Thymus (tissue), 11 donors: ENCODE measurements at regions not wholly inside any gene's neighbourhood (a gene's known extent, or its start where the extent isn't known, plus 50 kb on each side); places are given as distances from the start of the nearest gene placed in this dataset.
"Not testable (repeated sequence)": the region's sequence is repeated elsewhere in the genome, so short reads cannot be mapped to it uniquely, and the experiment has no call there.

ENCODE experiments used
- DNase-seq, 9 donors: peaks; one replicate each; pipeline ENCODE4 v3.0.0-alpha.2; 2013; ENCODE audit warnings: low spot score in 9 of 9, low read depth in 6 of 9, missing footprints in 1 of 9
- H3K27ac ChIP-seq, 2 donors: one replicate each; pipeline ENCODE4 v1.5.1; 2013; ENCODE audit warnings: control low read depth in 1 of 2, low read depth in 1 of 2, low read length in 1 of 2, mild to moderate bottlenecking in 1 of 2, moderate library complexity in 1 of 2
- H3K27me3 ChIP-seq, 2 donors: one replicate each; pipeline ENCODE4 v1.5.1; 2013; ENCODE audit warnings: low read length in 1 of 2; ENCODE audit not compliant: control insufficient read depth in 2 of 2, insufficient read depth in 1 of 2
- H3K36me3 ChIP-seq, 2 donors: one replicate each; pipeline ENCODE4 v1.5.1; 2013; ENCODE audit warnings: low read length in 1 of 2, mild to moderate bottlenecking in 1 of 2, moderate library complexity in 1 of 2; ENCODE audit not compliant: control insufficient read depth in 2 of 2, insufficient read depth in 2 of 2
- H3K4me1 ChIP-seq, 2 donors: one replicate each; pipeline ENCODE4 v1.5.1; 2013; ENCODE audit warnings: low read length in 2 of 2; ENCODE audit not compliant: control insufficient read depth in 2 of 2, insufficient read depth in 2 of 2
- H3K4me3 ChIP-seq, 2 donors: one replicate each; pipeline ENCODE4 v1.5.1; 2013; ENCODE audit warnings: low read length in 2 of 2, control low read depth in 1 of 2, mild to moderate bottlenecking in 1 of 2
- H3K9me3 ChIP-seq, 2 donors: one replicate each; pipeline ENCODE4 v1.5.1; 2013; ENCODE audit warnings: low read length in 1 of 2, mild to moderate bottlenecking in 1 of 2; ENCODE audit not compliant: control insufficient read depth in 2 of 2, insufficient read depth in 1 of 2
- WGBS: extraction: QIAGEN DNeasy Blood & Tissue Kit; methylation state at CpG from one replicate; pipeline ENCODE4 v1.1.7; 2013; 5-methylcytosine and 5-hydroxymethylcytosine counted together
- donor health status: healthy.

- WGBS = 69% methylated on average over 2 of the region's 2 CpGs
- H3K4me3 ChIP-seq = no peak overlapping the region
Measured at GRCh38 chr5:106408570-106408969, 1262.2 kb downstream of the EFNA5 start.

GRCh38 chr5:106408141-106408540 lies 1262.6 kb downstream of the EFNA5 start:
- H3K4me1 ChIP-seq = no peaks in the 10 kb centered on the region
- H3K4me3 ChIP-seq = no peak overlapping the region
- no peaks in the 10 kb centered on the region for H3K36me3 ChIP-seq
- no peak for DNase-seq
- H3K27ac ChIP-seq = no peak overlapping the region
- H3K27me3 ChIP-seq = no peaks in the 10 kb centered on the region
- H3K9me3 ChIP-seq = no peaks in the 10 kb centered on the region
- whole genome bisulfite sequencing = 88% methylated on average over 1 of the region's 1 CpG

More at GRCh38 chr5:106408570-106408969, 1262.2 kb downstream of the EFNA5 start:
- Histone ChIP-seq H3K4me1 (no peaks in the 10 kb centered on the region), H3K36me3 (no peaks in the 10 kb centered on the region), H3K9me3 (no peaks in the 10 kb centered on the region), H3K27me3 (no peaks in the 10 kb centered on the region), H3K27ac (no peak overlapping the region)
- no peak for DNase-seq

- Histone ChIP-seq H3K9me3 (no peaks in the 10 kb centered on the region), H3K4me3 (no peak overlapping the region), H3K27ac (no peak overlapping the region), H3K27me3 (no peaks in the 10 kb centered on the region), H3K36me3 (no peaks in the 10 kb centered on the region), H3K4me1 (no peaks in the 10 kb centered on the region)
- 80% methylated on average over 2 of the region's 2 CpGs for WGBS
- DNase-seq = no peak
Measured at GRCh38 chr5:106401561-106401960, 1269.2 kb downstream of the EFNA5 start.

GRCh38 chr5:106399391-106399790 lies 1271.3 kb downstream of the EFNA5 start:
- H3K9me3 ChIP-seq = no peaks in the 10 kb centered on the region
- no peak overlapping the region for H3K4me3 ChIP-seq
- WGBS = 93% methylated on average over 1 of the region's 1 CpG
- no peaks in the 10 kb centered on the region for H3K36me3 ChIP-seq
- DNase-seq = no peak
- H3K27ac ChIP-seq = no peak overlapping the region
- H3K4me1 ChIP-seq = no peaks in the 10 kb centered on the region
- H3K27me3 ChIP-seq = no peaks in the 10 kb centered on the region

GRCh38 chr5:106397700-106398099 lies 1273.0 kb downstream of the EFNA5 start:
- DNase-seq = no peak
- 81% methylated on average over 1 of the region's 1 CpG for WGBS
- Histone ChIP-seq H3K4me3 (no peak overlapping the region), H3K27ac (no peak overlapping the region), H3K9me3 (no peaks in the 10 kb centered on the region), H3K27me3 (no peaks in the 10 kb centered on the region), H3K36me3 (no peaks in the 10 kb centered on the region), H3K4me1 (no peaks in the 10 kb centered on the region)

- H3K4me3 ChIP-seq = no peak overlapping the region
- DNase-seq = no peak
- H3K27ac ChIP-seq = no peak overlapping the region
- H3K36me3 ChIP-seq = no peaks in the 10 kb centered on the region
- no peaks in the 10 kb centered on the region for H3K9me3 ChIP-seq
- no peaks in the 10 kb centered on the region for H3K4me1 ChIP-seq
- no peaks in the 10 kb centered on the region for H3K27me3 ChIP-seq
- 99% methylated on average over 1 of the region's 1 CpG for WGBS
Measured at GRCh38 chr5:106393276-106393675, 1277.5 kb downstream of the EFNA5 start.

- 94% methylated on average over 5 of the region's 5 CpGs for WGBS
- no peak overlapping the region for H3K27ac ChIP-seq
Measured at GRCh38 chr5:106392766-106393165, 1278.0 kb downstream of the EFNA5 start.

GRCh38 chr5:106387767-106388166 lies 1283.0 kb downstream of the EFNA5 start:
- not testable (repeated sequence) for H3K36me3 ChIP-seq, H3K4me1 ChIP-seq, H3K27me3 ChIP-seq, DNase-seq, H3K9me3 ChIP-seq, H3K4me3 ChIP-seq, H3K27ac ChIP-seq
- WGBS = 98% methylated on average over 10 of the region's 12 CpGs

More at GRCh38 chr5:106392766-106393165, 1278.0 kb downstream of the EFNA5 start:
- no peaks in the 10 kb centered on the region for H3K9me3 ChIP-seq
- no peaks in the 10 kb centered on the region for H3K27me3 ChIP-seq
- DNase-seq = no peak
- H3K4me1 ChIP-seq = no peaks in the 10 kb centered on the region
- H3K36me3 ChIP-seq = no peaks in the 10 kb centered on the region
- no peak overlapping the region for H3K4me3 ChIP-seq

GRCh38 chr5:106386287-106386686 lies 1284.5 kb downstream of the EFNA5 start:
- H3K36me3 ChIP-seq = no peaks in the 10 kb centered on the region
- no peaks in the 10 kb centered on the region for H3K27me3 ChIP-seq
- no peak for DNase-seq
- H3K9me3 ChIP-seq = no peaks in the 10 kb centered on the region
- 97% methylated on average over 3 of the region's 3 CpGs for WGBS
- no peak overlapping the region for H3K4me3 ChIP-seq
- no peak overlapping the region for H3K27ac ChIP-seq
- H3K4me1 ChIP-seq = no peaks in the 10 kb centered on the region

GRCh38 chr5:106380736-106381135 lies 1290.0 kb downstream of the EFNA5 start:
- Histone ChIP-seq H3K4me1 (no peaks in the 10 kb centered on the region), H3K36me3 (no peaks in the 10 kb centered on the region), H3K4me3 (no peak overlapping the region), H3K9me3 (no peaks in the 10 kb centered on the region), H3K27me3 (no peaks in the 10 kb centered on the region), H3K27ac (no peak overlapping the region)
- no peak for DNase-seq
- 93% methylated on average over 1 of the region's 1 CpG for WGBS
